Stimulated activated CD4-positive, alpha-beta T cell treated with anti-CD3 and anti-CD28 coated beads, Interleukin-4, amount 100 ng/mL, for 48 hours (primary cell): ENCODE measurements at regions not wholly inside any gene's neighbourhood (a gene's known extent, or its start where the extent isn't known, plus 50 kb on each side); places are given as distances from the start of the nearest gene placed in this dataset.
"Not testable (repeated sequence)": the region's sequence is repeated elsewhere in the genome, so short reads cannot be mapped to it uniquely, and the experiment has no call there.

Source experiments
- DNase-seq, 2 donors: peaks; one replicate each; pipeline ENCODE4 v3.0.0-alpha.2; 2020; ENCODE audit warnings: low read depth in 2 of 2

DNA sequence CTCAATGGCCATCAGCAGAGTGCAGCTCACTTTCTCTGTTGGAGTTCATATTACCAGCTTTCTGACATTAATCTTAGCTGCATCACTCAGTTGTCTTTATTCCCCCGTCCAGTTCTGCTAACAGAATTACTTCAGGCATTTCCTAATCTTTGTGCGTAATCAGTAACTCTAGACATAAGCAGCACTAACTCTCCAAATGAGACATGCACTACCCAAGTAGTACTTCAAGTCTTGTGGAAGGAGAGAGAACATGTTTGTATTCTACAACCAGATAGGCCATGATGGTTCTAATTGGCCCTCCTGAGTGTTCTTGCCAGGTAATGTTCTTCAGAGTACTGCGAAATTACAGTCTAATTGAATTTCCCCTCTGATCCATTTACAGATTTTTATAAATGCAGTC lies 448.5 kb upstream of the RPS6KA3 start:
- DNase-seq = no peak

DNA sequence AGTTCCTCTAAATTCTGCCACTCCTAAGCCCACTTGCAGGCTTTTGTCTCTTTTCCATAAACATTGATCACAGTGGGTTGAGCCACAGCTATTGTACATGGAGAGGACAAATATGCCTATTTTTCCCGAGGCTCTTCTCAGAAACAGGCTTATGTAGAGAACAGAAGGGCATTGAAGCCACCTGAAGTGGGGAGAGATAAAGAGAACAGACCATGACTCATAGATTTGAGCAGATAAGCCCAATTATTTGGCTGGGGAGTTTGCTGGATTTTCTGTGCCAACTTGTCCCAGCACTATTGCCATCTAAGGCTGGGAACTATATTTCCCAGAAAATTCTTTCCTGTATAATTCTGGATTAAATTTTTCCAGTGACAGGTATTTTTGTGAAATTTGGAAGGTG lies 446.1 kb upstream of the RPS6KA3 start:
- DNase-seq = no peak

DNA sequence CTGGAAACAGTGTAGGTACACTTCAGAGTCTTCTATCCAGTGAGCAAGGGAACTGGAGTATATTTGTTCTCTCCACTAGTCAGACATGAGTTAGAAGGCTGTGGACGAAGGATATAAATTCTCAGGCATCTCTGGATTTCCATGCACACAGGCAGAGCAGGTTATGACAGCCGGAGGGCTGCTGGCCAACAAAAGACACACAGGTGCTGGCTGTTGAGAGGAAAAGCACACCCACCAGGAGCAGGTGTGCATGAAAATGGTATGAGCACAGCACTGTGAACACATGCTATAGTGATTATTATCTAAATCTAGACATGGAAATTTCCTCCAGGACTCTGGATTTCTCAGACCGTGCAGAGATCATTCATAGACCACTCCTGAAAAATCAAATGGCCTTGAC lies 444.7 kb upstream of the RPS6KA3 start:
- no peak for DNase-seq

DNA sequence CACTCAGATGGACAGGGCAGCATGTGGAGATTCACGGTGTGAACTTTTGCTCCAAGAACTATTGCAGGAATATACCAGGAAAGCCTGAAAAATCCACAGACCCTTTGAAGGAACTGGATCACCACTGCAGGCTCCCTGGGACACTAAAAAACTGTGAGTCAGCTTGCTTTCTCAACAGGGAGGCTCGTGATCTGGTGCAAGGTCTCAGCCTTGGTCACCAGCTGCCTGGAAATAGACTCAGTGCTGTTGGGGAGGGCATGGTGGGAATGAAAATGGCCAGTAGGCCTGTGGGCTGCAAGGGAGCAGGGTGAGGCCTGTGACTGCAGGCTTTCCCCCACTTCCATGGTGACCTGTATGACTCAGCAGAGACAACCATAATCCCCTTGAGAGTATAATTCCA lies 426.4 kb upstream of the RPS6KA3 start:
- DNase-seq = no peak

DNA sequence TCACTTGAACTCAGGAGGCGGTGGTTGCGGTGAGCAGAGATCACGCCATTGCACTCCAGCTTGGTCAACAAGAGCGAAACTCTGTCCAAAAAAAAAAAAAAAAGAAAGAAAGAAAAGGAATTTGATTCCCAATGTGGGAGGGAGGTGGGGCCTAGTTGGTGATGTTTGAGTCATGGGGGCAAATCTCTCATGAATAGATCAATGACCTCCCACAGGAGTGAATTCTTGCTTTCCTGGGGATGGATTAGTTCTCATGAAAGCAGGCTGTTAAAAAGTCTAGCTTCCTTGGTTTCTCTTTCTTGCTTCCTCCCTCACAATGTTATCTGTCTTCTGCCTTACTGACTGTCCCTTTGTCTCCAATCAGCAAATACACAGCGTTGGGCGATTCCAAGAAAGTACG lies 419.5 kb upstream of the RPS6KA3 start:
- DNase-seq = no peak

DNA sequence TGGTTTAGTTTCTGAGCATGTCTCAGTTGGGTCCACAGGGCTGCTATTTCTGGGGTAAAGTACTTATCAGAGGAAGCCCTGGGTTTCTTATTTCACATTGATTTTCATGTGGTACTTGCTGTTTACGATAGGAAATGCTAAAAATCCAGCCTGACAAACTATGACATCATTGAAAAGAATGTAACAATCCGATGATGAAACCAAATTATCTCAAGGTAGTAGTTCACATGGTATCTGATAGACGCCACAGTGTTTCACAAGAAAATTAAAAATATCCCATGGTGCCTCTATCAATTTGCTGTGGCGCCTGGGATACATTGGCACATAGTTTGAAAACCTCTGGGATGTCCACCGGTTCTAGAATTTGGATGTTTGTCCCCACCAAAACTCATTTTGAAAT lies 418.9 kb upstream of the RPS6KA3 start:
- no peak for DNase-seq

DNA sequence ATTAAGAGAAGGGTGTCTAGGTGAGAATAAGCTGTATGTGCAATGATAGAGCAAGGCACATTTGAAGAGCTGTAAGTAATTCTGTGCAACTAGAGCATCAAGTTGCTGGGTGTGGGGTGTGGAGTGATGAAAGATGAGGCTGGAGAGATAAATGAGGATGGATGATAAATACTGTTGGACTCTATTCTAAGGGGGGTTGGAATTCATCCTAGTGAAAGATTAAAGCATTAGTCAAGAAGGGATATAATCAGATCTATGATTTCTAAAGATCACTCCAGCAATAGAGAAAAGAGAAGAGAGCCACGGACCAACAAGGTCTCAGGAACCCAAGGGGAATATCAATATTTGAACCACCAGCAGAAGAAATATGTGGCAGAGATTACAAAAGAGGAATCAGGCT lies 415.0 kb upstream of the RPS6KA3 start:
- DNase-seq = no peak

DNA sequence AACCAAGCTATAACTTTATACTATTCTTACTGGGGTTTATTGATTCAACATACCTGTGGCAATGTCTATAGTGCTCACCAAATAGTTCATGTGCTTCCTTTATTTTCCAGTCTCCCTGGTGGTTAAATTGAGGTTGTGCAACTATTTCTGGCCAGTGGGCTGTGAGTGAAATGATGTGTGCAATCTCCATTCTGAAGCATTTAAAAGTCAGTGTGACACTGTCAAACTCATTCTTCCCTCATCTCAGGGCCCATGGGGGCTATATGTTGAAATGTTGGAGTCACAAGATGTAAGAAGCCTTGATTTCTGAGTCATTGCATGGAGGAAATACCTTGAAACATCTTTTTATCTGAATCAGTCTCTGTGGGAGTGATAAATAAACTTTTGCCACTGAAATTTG lies 414.3 kb upstream of the RPS6KA3 start:
- no peak for DNase-seq

DNA sequence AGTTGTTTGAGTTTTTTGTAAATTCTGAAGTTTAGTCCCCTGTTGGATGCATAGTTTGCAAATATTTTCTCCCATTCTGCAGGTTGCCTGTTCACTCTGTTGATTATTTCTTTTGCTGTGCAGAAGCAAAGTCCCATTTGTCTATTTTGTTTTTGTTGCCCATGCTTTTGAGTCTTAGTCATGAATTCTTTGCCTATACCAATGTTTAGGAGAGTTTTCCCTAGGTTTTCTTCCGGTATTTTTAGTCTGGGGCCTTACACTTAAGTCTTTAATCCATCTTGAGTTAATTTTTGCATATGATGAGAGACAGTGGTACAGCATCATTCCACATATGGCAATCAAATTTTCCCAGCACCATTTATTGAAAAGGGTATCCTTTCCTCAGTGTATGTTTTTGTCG lies 405.8 kb upstream of the RPS6KA3 start:
- no peak for DNase-seq

DNA sequence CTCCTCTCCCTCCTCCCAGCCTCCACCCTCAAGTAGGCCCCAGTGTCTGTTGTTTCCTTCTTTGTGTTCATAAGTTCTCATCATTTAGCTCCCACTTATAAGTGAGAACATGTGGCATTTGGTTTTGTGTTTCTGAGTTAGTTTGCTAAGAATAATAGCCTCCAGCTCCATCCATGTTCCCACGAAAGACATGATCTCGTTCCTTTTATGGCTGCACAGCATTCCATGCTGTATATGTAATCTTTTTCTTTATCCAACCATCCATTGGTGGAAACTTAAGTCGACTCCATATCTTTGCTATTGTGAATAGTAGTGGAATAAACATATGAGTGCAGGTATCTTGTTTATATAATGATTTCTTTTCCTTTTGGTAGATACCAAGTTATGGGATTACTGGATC lies 405.0 kb upstream of the RPS6KA3 start:
- DNase-seq = not testable (repeated sequence)

DNA sequence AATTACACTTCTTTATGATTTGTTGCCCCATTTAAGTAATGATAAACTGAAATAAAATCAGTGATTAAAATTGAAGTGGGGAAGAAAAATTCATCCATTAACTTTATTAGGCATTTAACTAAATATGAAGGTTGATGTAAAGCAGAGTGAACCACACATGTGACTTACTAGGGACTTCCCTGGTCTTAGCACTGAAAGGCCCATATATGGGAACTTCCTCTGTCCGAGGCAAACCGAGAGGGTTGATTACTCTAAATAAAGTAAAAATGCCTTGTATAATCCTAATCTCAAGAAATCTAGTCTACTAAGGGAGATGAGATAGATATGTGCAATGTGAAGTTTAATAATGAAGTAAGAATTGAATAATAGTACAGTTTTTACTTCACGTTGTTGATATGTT lies 403.9 kb upstream of the RPS6KA3 start:
- DNase-seq = no peak

DNA sequence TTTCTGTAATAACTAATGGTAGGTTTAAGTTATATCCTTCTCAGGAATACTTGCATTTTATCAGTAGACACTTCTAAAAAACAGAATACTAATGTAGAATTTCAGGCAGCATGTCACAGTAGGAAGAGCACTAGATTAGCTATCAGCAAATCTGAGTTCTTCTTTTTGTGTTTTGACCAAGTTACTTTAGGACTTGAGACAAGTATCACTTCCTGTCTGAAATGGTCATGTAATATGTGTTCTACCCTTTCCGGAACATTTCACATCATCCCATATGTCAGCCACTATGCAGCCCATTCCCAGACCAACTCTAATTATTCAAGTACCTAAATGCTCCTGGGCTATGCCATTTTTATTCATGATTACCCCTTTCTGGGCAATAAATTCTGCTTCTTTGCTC lies 401.8 kb upstream of the RPS6KA3 start:
- no peak for DNase-seq

DNA sequence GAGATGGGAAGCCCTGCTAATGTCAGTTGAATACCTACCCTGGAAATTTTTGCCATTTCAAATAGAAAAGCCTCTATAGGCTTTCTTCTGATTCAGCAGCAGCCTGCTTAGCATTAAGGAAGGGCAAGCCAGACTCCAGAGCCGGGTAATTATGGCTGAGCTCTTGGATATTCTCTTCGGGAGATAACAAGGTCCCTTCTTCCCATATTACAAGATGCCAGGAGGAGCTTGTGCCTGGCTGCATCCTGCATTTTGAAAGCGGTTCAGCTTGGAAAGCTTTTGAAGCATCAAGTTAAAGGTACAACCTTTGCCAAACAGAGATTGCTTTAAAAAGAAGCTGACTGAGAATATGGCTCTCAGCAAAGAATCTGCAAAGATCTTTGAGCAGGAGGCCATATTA lies 399.6 kb upstream of the RPS6KA3 start:
- no peak for DNase-seq

DNA sequence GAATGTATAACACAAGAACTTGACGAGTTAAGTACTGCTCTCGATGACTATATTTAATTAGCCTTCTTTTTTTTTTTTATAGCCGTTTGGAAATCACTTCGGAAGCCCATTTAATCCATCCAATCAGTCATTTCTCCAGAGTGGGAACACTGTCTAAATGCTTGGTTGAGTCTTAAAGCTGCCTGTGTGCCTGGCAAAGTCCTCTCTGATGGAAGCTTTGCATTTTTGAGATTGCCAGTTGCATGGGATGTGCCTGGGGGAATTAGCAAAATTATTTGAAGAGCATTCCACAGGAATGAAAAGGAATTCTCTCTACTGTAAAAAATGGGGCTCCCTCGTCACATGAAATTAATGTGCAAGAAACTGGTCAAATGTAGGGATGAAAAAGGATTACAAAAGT lies 398.8 kb upstream of the RPS6KA3 start:
- no peak for DNase-seq

DNA sequence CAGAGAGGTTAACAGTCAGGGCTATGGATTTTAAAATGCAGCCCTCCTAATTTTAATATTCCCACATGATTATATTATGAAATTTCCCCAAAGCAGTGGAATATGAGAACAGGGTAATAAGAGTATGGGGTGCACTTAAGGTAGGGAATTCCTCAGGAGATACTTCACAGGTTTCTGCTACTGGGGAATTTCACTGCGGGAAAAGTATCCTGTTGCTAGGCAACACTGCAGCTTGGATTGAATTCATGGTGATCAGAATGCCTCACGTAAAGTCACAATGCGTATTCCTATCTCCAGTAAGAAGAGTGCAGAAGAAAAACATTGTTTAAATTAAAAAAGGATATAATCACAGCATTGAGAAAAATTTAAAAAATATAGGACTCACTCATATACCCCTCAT lies 398.1 kb upstream of the RPS6KA3 start:
- DNase-seq = no peak

DNA sequence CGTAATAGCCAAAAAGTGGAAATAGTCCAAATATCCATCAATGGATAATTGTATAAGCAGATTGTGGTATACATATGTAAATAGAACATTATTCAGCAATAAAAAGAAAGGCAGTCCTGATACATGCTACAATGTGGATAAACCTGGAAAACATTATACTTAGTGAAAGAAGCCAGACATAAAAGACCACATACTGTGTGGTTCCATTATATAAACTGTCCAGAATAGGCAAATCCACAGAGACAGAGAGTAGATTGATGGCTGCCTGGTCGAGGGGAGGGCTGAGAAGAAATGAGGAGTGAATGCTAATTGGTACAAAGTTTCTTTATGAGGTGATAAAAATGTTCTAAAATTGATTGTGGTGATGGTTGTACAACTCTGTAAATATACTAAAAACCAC lies 397.4 kb upstream of the RPS6KA3 start:
- DNase-seq = no peak

DNA sequence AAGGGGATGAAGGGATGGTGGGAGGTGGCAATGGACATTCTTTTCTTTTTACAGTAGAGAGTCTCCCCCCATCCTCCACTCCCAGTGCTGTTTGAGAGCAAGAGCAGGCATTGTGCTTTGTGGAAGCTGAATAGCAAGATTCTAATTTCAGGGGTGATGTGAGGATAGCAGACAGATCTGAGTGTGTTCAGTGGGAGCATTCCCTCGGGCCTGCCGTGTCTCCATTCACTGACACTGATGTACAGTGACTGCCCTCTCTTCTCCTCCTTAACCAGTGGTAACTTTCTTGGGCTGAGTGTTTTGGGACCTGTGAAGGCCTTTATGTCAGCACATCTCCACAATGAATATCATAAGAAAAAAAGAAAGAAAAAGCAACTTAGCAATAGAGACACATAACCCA lies 396.6 kb upstream of the RPS6KA3 start:
- DNase-seq = no peak

DNA sequence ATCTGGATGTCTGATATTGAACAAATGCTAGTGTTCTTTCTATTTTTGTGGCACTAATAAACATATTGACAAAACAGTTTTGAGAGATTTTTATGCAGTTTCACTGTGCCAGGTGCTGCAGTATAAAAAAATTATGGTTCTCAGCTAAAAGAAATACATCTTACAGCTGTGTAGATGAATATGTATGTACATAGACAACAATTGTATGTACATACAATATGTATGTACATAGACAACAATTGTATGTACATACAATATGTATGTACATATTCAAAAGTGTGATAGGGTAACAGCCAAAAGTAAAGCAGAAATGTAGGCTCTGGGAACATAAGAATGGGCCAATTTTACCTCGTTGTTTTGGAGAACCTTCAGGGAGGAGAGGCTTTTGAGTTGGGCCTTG lies 390.0 kb upstream of the RPS6KA3 start:
- no peak for DNase-seq

DNA sequence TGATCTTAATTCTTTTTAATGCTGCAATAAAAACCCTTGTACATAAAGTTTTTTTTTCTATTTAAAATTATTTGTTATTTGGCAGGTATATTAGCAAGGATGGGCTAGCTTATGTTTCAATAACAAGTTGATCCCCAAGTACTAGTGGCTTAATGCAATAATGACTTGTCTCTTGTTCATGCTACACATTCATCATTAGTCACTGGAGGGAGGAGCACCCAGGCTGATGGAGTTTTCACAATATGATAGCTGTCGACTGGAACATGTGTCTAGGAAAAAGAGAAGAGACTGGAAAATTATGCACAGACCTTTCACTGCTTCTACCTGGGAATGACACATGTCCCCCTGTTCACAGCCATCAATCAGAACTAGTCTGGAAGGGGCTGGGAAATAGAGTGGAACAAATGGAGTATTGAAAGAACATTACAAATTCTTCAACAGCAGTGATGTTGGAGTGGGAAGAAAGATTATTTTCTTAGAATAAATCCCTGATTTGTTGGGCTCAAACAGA lies 387.9 kb upstream of the RPS6KA3 start:
- no peak for DNase-seq

DNA sequence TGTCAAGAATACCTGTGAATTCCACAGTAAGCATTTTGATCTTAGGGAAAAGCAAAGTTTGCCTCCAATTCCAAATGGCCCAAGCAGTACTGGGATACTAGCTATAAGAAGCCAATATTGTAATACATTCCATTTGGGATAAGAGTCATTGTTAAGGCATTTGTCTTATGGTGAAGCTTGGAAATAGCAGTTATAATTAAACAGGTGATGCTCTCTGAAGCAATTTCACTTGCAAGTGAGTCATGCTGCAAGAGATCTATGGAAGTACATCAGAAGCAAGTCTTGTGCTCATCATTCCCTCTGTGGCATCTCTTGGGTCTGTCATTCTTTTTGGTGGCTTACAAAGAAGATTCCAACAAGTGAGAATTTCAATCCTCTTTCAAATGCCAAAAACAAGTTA lies 386.4 kb upstream of the RPS6KA3 start:
- no peak for DNase-seq

DNA sequence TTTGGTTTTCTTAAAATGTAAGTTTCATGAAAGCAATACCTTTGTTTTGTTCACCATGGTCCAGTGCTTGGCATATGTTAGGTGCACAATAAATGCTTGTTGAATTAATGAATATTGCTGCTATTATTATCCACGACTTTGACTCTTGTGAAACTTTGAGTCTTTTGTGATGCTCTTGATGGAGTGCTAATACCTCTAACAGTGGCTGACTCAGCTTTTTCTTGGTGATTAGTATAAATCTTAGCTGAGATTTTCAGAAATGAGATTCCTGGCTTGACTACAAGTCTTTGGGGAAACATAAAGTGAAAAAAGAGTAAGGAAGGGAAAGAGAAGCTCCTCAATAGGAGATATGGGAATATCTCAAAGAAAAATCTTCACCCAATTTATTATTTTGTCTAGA lies 375.2 kb upstream of the RPS6KA3 start:
- no peak for DNase-seq

DNA sequence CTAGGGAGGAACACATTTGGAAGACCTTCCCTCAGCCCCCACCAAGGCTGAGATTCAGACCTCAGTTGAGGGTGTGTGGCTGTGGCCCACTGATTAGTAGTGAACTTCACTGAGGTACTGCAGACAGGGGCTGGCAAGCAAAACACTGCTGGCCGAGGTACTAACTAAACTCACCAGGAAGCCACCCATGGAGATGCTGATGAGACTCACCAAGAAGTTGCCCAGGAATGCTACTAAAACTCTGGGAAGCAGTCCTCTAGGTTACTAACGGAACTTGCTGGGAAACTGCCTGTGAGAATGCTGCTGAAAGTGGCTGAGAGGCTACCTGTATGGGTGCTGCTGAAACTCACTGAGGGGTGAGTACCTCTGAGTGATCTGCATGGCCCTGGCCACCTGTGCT lies 372.4 kb upstream of the RPS6KA3 start:
- DNase-seq = no peak

DNA sequence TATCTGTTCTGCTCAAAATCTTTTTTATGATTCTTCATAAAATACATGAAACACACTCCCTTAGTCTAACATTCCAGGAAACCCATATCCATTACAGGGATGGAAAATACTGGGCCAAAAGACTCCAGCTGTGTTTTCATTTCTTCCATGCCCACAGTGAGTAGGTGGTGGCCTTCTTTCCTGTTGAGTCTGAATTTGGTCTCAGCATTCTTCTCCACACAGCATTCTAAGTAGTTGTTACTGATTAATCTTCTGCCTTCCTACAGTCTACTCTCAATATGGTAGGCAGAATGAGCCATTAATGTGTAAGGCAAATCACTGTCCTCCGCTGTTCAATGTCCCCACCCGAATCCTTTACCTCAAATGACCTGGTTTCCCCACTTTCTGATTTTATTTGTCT lies 370.6 kb upstream of the RPS6KA3 start:
- no peak for DNase-seq

DNA sequence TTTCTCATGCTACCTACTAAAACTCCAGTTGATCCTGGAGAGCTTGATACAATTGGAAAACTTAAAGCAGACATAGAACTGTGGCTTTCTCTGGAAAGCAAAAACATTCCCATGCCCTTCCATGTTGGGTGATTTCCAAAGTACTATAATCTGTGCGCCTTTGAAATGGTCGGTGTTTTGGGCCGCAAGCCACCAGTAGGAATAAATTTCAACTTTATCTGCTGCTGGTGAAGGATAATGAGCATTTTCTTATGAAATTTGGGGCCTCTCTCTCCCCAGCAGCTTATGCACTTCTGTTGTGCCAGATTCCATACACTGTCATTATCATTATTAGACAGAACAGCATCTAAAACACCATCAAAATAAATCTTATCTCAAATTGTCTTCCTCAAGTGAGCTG lies 366.7 kb upstream of the RPS6KA3 start:
- DNase-seq = no peak

DNA sequence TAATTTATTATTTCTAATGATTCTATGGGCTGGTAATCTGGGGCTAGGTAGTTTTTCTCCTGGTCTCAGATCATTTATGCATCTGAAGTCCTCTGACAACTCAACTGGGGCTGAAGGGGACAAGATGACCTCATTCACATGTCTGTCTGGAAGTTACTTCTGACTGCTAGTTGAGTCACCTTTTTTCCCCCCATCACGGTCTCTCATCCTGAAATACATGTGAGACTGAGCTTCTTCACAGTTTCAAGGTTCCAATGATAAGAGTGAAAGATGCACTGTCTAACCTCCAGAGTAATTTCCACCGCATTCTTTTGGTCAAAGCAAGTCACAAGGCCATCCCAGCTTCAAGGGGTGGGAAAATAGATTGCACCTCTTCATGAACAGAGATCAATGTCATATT lies 356.7 kb upstream of the RPS6KA3 start:
- DNase-seq = no peak
